AG08396 (cell line): ENCODE measurements at regions not wholly inside any gene's neighbourhood (a gene's known extent, or its start where the extent isn't known, plus 50 kb on each side); places are given as distances from the start of the nearest gene placed in this dataset.

Experiments used
- DNase-seq: peaks from one replicate; pipeline ENCODE4 v3.0.0; 2012; ENCODE audit warnings: low spot score, mixed read lengths

DNA sequence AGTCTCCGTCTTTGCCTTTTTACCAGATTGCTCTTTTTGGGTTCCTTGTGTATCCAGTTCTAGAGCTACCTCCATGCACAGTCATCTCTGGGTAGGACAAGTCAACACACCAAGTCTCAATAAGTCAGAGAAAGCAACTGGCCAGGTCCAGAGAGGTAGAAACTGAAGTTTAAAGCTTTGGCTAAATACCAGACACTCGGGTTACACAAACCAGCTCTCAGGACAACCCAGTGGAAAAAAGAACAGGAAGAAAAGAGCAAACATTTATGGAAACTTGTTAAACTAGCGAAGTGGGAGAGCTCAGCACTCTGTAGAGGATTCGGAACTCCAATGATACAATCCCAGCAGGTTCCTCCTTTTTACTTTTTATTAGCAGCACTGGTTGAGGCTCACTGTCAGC, 291.0 kb upstream of the CPEB2 start:
- DNase-seq, result no peak

DNA sequence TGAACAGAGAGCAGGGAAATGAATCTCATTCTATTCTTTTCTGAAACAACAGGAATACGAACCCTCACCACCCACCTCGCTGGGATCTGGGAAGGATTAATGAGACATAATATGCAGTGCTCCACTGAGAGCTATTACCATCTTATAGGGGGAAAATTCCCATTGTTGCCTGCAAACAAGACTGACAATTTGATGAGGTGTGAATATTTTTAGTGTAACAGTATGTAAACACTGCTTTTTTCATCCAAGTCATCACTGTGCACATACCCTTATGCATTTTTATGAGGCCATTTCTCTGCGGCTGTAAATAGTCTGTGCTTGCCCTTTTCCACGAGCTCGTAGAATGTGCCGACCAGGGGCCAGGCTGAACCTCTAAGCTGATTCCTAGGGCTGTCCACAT, 285.6 kb upstream of the CPEB2 start:
- DNase-seq, result no peak

DNA sequence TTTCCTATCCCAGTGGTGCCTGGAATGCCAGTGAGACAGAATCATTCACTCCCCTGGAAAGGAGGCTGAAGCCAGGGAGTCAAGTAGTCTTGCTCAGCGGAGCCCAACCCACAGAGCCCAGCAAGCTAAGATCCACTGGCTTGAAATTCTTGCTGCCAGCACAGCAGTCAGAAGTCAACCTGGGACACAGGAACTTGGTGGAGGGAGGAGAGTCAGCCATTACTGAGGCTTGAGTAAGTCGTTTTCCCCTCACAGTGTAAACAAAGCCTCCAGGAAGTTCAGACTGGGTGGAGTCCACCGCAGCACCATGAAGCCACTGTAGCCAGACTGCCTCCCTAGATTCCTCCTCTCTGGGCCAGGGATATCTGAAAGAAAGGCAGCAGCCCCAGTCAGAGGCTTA, 283.2 kb upstream of the CPEB2 start:
- no peak for DNase-seq

DNA sequence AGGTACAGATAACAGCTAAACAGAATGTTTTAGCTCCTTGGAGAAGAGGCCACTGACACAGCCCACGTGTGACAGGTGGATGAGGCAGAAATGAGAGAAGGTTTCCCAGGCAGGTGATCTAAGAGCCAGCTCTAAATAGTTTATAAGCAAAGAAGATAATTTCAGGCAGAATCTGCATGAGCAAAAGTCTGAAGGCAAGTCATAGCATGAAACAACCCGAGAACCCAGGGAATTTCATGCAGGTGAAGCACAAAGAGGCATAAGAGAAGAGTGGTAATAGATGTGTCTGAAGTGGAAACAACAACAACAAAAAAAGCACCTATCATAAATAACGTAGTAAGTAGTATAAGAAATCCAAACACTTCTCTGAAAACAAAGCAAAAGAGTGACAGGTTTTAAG, 275.8 kb upstream of the CPEB2 start:
- DNase-seq, result no peak

DNA sequence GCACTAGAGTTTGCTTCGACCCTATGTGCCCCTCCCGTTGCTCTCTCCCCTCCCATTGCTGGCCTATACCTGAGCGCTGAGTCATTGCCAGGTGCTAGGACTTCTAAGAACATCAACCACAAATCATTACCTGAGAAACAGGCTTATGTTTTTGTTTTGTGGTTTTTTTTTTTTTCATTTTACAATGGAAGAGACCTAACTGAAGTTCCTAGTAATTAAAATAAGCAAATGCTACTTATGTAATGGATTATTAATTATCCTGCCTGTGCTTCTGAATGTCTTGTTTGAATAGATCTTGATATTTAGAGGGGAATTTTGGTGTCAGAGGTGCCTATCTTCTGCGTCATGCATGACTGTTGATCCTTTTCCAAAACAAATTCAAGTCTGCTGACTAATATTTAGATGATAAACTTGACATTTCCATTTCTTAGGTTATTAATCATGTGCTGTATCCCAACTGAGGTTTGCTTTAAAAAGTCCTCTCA, 275.4 kb upstream of the CPEB2 start:
- DNase-seq, result peak; percentile 34

DNA sequence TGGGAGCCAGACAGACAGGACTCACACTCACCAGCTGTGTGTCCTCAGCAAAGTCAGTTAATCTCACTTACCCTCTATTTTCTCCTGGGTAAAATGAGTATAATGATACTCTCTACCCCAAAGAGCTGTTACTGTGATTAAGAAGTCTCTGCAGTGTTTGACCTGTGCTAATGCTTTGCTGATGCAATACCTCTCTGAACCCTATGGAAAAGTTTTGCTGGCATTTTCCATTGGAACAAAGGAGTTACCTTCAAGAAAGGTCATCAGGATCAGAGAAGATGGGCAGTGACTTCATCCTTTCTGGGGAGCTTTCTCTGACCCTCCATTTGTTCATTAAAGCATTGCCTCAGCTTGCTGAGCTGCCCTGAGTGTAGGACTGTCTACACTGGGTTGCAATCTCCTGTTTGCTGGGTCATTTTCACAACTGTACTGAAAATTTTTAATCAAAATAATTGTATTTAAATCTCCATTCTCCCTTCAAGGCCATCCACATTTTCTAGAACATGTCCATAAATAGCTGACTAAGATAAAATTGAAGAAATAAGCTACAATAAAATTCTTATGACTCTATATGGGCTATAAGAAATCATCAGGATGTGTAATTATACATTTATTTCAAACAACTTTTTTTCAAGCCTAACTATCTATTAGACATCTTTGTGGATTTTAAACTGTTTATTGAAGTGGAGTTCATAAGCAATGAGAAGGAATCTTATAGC, 272.8 kb upstream of the CPEB2 start:
- no peak for DNase-seq

DNA sequence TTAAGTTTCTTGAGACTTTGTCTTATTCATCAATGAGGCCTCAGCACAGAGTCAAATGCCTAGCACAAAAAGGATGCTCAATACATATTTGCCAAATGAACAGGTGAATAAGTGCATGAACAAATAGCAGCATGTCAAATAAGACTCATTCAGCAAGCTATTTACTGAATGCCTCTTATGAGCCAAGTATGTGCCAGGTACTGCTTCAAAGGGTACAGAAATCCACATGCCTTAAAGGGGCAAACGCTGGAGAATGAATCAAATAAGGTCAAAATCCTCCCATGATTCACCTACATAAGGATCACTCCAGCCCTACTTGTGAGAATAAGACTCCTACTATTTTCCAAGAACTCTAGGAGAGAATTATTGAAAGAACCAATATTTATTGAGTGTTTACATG, 260.2 kb upstream of the CPEB2 start:
- no peak for DNase-seq

DNA sequence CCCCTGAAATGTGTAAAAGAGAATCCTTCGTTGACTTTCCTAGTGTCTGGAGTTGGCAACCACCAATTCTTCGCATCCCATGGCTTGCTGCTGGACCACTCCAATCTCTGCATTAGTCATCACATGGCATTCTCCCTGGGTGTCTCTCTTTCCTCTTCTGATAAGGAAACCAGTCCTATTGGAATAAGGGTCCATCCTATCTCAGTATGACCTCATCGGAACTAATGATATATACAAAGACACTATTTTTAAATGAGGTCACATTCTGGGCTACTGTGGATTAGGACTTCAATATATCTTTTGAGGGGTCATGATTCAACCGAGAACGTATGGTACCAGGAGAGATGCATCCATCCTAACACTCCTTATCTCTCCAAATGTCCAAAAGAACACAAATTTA, 259.1 kb upstream of the CPEB2 start:
- no peak for DNase-seq

DNA sequence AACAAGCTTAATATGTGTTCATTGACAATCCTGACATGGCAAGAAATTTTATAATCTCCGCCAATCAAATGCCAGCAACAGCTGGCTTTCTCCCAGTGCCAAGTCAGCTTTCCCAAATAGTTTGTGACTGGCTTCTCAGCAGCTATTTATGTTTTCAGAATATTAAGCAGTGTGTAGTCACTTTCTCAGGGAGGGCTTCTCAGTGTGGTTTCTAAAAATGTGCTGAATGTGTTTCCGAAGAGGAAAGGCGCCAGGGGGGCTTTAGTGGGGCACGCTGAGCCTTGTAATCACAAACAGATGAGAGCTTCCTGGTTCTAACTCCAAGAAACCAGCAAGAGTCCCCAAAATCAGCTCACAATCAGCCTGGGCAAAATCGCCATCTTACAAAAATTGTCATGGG, 258.7 kb upstream of the CPEB2 start:
- DNase-seq, result no peak

DNA sequence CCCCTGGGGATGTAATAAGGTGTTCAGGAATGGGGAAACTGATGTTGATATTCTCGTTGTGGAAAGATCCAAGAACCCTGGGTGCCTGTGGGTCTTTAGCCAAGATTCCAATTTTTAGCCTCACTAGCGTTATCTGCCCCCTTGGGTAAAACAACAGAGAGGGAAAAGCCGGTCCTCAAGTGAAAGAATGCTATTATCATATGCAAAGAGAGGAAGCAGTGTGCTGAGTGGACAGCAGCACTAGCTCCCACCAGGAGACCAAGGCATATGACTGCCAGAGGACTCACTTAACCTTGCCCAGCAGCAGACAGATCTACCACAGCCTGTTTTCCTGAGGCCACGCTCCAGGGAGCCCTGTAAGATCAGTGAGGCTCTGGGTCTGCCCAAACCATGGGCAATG, 257.9 kb upstream of the CPEB2 start:
- DNase-seq, result no peak

DNA sequence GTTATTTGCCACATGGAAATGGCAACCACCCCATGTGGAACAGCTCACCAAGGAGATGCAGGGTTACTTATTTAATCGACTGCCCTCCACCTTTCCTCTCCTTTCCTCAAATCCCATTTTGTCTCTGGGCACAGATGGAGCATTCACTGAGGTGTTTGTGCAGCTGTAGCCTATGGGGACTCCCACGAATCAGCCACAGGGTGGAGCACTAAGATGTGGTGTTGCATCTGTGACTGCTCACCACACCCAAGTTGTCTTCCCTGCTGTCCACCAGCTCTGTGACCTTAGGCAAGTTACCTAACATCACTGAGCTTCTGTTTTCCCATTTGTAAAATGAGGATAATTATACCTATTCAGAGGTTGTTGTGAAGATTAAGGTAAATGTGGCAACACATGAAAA, 252.4 kb upstream of the CPEB2 start:
- DNase-seq, result peak; percentile 9

DNA sequence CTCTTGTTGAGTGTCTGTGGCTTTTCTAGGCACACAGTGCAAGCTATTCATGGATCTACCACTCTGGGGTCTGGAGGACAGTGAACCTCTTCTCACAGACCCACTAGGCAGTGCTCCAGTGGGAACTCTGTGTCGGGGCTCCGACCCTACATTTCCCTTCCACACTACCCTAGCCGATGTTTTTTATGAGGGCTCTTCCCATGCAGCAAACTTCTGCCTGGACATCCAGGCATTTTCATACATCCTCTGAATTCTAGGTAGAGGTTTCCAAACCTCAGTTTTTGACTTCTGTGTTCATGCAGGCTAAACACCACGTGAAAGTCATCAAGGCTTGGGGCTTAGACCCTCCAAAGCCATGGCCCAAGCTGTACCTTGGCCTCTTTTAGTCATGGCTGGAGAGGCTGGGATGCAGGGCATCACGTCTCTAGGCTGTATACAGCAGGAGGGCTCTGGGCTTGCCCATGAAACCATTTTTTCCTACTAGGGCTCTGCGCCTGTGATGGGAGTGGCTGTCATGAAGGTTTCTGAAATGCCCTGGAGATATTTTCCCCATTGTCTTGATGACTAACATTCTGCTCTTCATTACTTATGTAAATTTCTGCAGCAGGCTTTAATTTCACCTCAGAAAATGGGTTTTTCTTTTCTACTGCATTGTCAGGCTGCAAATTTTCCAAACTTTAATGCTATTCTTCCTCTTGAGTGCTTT, 249.8 kb upstream of the CPEB2 start:
- no peak for DNase-seq

DNA sequence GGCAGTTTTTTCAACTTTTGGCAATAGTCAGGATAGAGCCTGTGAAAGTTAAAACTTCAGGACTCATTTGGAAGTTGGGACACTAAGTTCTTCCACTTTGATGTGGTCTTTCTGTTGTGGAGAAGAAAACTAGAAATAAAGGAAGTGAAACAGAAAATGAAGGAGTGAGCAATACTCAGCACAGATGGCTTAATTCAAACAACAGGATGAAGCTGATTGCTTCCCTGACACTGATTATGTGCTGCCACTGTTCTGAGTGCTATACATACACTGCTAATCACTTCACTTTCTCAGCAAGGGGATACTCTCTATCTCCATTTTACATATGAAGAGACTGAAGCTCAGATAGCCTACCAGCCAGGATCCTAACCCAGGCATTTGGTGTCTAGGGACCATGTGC, 235.1 kb upstream of the CPEB2 start:
- no peak for DNase-seq

DNA sequence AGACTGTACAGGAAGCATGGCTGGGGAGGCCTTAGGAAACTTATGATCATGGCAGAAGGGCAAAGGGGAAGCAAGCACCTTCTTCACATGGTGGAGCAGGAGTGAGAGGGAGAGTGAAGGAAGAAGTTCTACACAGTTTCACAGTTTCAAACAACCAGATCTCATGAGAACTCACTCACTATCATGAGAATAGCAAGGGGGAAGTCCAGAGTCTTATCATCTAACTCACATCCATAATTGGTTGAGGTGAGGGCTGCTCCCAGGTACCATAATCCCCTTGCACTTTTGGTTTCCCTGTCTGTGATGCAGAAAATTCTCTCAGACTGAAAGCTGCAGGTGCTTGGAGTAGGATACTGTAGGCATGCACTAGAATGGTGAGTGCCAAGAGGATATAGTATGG, 233.8 kb upstream of the CPEB2 start:
- DNase-seq, result no peak

DNA sequence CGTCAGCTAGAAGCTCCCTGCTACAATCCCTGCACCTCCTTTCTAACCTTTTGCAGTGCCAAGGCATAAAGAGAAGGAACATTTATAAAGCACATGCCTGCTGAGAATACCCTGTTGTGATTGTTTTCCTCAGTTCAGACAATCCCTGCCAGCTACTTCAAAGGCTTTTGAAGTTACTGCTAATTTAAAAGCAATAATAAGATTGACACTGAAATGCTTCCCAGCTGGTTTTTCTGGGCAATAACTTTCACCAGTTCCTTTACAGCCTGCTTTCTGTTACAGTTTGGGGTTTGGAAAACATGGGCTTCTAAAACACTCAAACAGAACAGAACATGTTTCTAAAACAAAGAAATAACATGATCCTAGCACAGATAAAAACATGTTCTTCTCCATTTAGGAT, 232.3 kb upstream of the CPEB2 start:
- no peak for DNase-seq

DNA sequence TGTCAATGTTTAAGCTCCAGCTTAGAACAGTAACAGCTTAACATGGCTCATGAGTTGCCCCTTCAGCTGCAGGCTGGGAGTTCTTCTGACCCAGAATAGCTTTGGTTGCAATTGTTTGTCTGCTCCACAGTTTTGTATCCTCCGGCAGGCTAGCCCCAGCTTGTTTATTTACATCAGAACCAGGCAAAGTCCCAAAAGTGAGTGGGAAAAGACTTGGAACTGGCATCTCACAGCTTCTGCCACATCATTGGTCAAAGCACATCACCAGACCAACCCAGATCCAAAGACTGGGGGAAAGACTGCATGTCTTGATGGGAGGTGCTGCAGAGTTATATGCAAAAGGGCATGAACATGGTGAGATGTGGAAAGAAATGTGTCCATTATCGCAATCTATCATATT, 231.2 kb upstream of the CPEB2 start:
- DNase-seq, result no peak

DNA sequence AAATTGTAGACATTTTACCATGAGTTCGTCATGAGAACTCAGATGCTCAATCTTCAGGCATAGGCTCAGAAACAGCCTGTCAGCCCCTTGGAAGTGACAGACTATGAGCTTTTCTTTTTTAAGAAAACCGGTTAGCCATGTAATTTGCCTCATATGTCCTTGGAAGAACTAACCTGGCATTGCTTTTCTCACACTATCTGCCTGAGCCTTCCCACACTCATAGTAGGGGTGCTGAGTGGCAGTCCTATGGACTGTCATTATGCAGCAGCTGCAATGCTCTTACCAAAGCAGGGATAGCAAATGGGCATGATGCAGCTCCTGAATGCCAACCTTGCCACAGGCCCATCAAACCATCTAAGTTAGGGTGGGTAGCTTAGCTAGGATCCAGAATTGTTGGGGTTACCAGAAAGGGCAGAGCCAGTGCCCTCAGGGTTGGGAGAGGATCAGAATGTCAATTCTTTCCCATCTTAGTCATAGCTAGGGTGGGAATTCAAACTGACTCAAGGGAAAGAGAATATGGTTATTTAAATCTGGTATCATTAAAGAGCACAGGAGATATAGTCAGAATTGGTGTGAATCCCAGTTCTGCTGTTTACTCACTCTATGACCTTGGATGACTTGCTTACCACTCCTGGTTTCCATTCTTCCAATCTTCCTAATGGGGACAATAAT, 230.6 kb upstream of the CPEB2 start:
- DNase-seq, result no peak

DNA sequence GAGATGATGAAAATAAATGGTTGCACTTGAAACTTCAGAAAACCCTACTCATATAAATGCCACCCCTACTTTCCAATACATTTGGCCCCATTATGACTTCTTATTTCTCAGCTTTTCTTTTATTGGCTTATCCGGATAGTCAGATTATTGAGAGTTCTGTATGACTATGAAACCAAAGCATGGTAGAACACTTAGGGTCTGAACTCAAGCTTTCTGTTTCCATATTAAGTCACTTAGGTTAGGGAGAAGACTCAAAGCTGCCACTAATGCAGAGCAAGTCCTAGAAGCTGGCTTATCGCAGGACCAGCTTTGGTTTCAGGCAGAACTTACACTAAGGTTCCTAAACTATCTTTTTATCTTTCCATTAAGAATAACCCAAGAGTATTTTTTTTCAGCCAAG, 229.9 kb upstream of the CPEB2 start:
- DNase-seq, result no peak

DNA sequence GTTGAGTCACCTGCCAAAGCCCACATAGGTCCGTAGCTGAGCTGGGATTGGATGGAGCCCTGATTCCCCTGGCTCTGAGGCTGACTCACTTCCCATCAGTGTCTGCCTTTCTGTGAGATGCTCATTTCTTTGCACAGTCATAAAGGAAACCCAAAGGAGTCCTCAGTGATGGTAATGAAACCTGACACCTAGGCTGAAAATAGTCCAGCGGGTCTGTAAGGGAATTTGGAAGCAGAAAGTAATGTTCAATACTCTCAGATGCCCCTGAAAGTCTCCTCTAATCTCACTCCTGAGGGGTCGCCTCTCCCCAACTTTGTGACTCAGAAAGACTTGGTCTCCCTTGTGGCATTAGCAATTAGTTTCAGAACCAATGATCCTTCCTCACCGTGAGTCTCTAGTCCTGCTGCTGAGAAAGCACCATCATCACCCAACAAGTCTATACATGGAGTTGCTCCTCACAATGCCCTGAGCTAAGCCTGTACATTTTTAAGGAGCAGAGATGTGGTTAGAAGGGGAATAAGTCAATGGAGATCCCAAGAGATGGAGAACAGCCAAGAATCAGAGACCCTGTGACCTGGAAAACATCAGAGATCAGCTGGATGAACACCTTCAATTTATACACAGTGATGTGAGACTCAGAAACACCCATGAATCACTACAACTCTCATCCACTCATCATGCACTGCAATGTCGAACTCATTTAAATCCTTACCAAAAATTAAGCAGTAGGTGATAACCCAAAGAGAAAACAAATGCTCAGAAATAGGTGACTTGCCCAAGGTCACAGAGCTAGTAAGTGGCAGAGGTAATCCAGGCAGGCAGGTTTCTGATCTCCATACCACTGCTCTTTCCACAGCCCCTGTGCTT, 219.0 kb upstream of the CPEB2 start:
- DNase-seq, result no peak

DNA sequence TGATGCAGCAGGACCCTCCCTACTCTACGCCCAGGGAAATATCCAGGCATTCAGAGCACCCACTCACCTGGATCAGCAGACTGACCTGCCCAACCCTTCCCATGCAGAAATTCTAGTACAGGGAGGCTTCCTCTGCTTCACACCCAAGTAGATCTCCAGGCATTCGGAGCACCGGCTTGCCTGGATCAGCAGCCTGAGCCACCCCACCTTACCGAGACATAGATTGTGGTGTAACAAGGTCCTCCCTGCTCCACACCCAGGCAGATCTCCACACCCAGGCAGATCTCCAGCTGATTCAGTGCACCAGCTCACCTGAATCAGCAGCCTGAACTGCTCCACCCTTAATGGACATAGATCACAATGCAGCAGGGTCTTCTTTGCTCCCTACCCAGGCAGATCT, 215.1 kb upstream of the CPEB2 start:
- no peak for DNase-seq

DNA sequence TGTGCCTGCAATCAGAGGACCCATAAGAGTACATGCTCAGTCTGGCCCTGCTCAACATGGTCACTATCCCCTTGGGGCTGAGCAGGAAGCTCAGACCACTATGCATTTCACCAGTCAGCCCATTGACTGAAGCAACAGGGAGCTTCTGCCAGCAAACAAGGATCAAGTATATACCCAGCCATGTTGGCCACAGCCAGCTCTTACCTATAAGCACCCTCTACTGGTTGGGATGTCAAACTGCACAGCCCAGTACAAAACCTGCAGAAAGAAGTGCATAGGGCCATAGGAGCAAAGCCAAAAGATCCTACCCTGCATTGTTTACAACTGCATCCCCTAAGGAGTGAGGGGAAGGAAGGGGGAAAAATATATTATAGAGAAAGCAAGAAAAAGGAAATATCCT, 214.4 kb upstream of the CPEB2 start:
- no peak for DNase-seq

DNA sequence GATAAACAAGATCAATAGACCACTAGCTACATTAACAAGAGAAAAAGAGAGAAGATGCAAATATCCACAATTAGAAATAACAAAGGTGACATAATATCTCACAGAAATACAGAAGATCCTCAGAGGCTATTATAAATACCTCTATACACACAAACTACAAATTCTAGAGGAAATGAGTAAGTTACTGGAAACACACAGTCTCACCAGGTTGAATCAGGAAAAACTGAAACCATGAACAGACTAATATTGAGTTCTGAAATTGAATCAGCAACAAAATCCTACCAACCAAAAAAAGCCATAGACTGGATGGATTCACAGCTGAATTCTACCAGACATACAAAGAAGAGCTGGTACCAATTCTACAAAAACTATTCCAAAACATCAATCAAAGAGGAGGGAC, 211.8 kb upstream of the CPEB2 start:
- DNase-seq, result no peak
